Hepatocyte (in vitro differentiated cells): ENCODE measurements at regions not wholly inside any gene's neighbourhood (a gene's known extent, or its start where the extent isn't known, plus 50 kb on each side); places are given as distances from the start of the nearest gene placed in this dataset.

Experiments
- DNase-seq: peaks from one replicate; pipeline ENCODE4 v3.0.0-alpha.2; 2016; ENCODE audit warnings: low spot score
- H2AFZ ChIP-seq: fragments of 200-600 bp; sonication (generic); 2 replicates; pipeline ENCODE4 v1.6.0; 2016; ENCODE audit warnings: antibody characterized with exemption, mild to moderate bottlenecking
- H3K27ac ChIP-seq: fragments of 200-600 bp; sonication (generic); 2 replicates; pipeline ENCODE4 v1.5.1; 2016; ENCODE audit warnings: mild to moderate bottlenecking
- H3K27me3 ChIP-seq: fragments of 200-600 bp; sonication (generic); 2 replicates; pipeline ENCODE4 v1.6.1; 2016
- H3K36me3 ChIP-seq: fragments of 200-600 bp; sonication (generic); replicated peaks from 2 replicates; pipeline ENCODE4 v1.5.1; 2016; ENCODE audit warnings: low read depth; ENCODE audit not compliant: insufficient read depth
- H3K4me1 ChIP-seq: fragments of 200-600 bp; sonication (generic); 2 replicates; pipeline ENCODE4 v1.5.1; 2016; ENCODE audit warnings: mild to moderate bottlenecking, moderate library complexity; ENCODE audit not compliant: insufficient read depth
- H3K4me2 ChIP-seq: fragments of 200-600 bp; sonication (generic); 2 replicates; pipeline ENCODE4 v1.6.0; 2016
- H3K4me3 ChIP-seq: fragments of 200-600 bp; sonication (generic); 2 replicates; pipeline ENCODE4 v1.5.1; 2016; ENCODE audit warnings: mild to moderate bottlenecking
- H3K79me2 ChIP-seq: fragments of 200-600 bp; sonication (generic); 2 replicates; pipeline ENCODE4 v1.6.0; 2017; ENCODE audit warnings: mild to moderate bottlenecking
- H3K9me2 ChIP-seq: fragments of 200-600 bp; sonication (generic); replicated peaks from 2 replicates; pipeline ENCODE4 v1.6.0; 2017; ENCODE audit warnings: mild to moderate bottlenecking; ENCODE audit not compliant: insufficient read depth
- H3K9me3 ChIP-seq: fragments of 200-600 bp; sonication (generic); 2 replicates; pipeline ENCODE4 v1.5.1; 2016; ENCODE audit warnings: low read depth, mild to moderate bottlenecking
- H4K20me1 ChIP-seq: fragments of 200-600 bp; sonication (generic); 2 replicates; pipeline ENCODE4 v1.6.0; 2016; ENCODE audit warnings: mild to moderate bottlenecking; ENCODE audit not compliant: insufficient read depth, poor library complexity, severe bottlenecking
- EZH2 ChIP-seq: fragments of 200-600 bp; sonication (generic); IDR thresholded peaks from 2 replicates; pipeline ENCODE4 v1.6.1; 2016; ENCODE audit warnings: antibody characterized with exemption, mild to moderate bottlenecking, borderline replicate concordance
- EZH2phosphoT487 ChIP-seq: fragments of 200-600 bp; sonication (generic); IDR thresholded peaks from one replicate; pipeline ENCODE4 v1.6.1; 2018; ENCODE audit warnings: antibody characterized with exemption, mild to moderate bottlenecking, low read depth, moderate library complexity; ENCODE audit not compliant: unreplicated experiment, severe bottlenecking
- WGBS: methylation state at CpG from one replicate; pipeline ENCODE4 v1.1.6; 2016; ENCODE audit warnings: low lambda C conversion rate; ENCODE audit errors: missing lambda C conversion rate; 5-methylcytosine and 5-hydroxymethylcytosine counted together
- TF ChIP-seq, protein P1 (sequence below): fragments of 200-600 bp; sonication (generic); IDR thresholded peaks from 2 replicates; pipeline ENCODE4 v1.5.1; 2016; ENCODE audit warnings: antibody characterized with exemption, mild to moderate bottlenecking; ENCODE audit not compliant: poor library complexity

DNA sequence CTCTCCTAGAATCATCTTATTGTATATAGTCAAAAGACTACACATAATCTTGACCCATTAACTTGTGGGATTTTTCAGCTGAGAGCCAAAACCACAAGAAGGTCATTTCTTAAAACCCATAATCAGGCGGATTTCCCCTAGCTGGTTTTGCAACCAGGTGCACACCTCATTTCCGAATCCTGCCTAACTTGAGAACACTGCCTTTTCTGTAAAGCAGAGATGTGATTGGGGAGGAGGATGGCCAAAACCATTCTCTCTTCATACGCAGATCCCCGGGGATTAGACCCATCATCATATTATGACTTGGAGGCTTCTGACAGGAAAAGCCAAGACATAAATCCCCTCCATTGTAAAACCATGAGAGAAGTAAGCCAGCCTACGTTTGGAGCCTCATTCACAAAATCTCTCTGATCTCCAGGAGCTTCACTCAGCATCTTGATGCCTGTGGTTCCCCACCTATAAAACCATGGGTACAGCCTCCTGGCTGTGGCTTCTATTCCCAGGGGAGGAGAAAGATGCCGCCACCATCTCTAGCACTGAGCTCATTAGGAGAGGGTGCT lies 191.3 kb downstream of the KIF18A start:
- no peak for DNase-seq
- no peak overlapping the region for H3K4me3 ChIP-seq
- 73% methylated on average over 6 of the region's 6 CpGs for WGBS
- no peaks in the 10 kb centered on the region for H3K9me3 ChIP-seq
- no peaks in the 10 kb centered on the region for H3K27me3 ChIP-seq
- H3K27ac ChIP-seq: no peak overlapping the region
- no peaks in the 10 kb centered on the region for H3K4me1 ChIP-seq
- no peaks in the 10 kb centered on the region for H3K79me2 ChIP-seq
- no peaks in the 10 kb centered on the region for H3K9me2 ChIP-seq
- H3K4me2 ChIP-seq: no peak overlapping the region
- TF ChIP-seq EZH2phosphoT487 (no peak), EZH2 (no peak)
- TF ChIP-seq, protein P1, sequence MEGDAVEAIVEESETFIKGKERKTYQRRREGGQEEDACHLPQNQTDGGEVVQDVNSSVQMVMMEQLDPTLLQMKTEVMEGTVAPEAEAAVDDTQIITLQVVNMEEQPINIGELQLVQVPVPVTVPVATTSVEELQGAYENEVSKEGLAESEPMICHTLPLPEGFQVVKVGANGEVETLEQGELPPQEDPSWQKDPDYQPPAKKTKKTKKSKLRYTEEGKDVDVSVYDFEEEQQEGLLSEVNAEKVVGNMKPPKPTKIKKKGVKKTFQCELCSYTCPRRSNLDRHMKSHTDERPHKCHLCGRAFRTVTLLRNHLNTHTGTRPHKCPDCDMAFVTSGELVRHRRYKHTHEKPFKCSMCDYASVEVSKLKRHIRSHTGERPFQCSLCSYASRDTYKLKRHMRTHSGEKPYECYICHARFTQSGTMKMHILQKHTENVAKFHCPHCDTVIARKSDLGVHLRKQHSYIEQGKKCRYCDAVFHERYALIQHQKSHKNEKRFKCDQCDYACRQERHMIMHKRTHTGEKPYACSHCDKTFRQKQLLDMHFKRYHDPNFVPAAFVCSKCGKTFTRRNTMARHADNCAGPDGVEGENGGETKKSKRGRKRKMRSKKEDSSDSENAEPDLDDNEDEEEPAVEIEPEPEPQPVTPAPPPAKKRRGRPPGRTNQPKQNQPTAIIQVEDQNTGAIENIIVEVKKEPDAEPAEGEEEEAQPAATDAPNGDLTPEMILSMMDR: no peak
- H2AFZ ChIP-seq: no peak overlapping the region
- no peaks in the 10 kb centered on the region for H3K36me3 ChIP-seq
- no peaks in the 10 kb centered on the region for H4K20me1 ChIP-seq

DNA sequence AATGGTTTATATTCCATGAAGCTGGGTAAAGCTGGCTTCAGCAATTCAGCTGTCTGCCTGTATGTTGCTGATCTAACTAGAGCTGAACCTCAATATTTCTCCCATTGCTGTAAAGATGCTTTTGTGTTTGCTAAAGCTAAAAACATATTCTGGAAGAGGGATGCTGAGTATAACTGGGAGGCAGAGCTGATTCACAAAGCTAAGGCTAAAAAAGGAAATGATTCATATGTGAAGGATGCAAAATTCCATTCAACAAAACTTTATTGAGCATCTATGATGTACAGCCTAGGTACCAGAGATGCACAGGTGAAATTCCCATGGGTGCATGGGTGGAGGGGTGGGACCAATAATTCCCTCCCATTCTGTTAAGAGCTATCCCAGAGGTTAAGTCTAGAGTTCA lies 193.9 kb downstream of the KIF18A start:
- TF ChIP-seq, protein P1: no peak
- TF ChIP-seq EZH2phosphoT487 (no peak), EZH2 (no peak)
- Histone ChIP-seq H3K4me3 (no peak overlapping the region), H2AFZ (no peak overlapping the region), H3K36me3 (no peaks in the 10 kb centered on the region), H3K9me2 (no peaks in the 10 kb centered on the region), H4K20me1 (no peaks in the 10 kb centered on the region), H3K9me3 (no peaks in the 10 kb centered on the region), H3K27ac (no peak overlapping the region), H3K4me1 (no peaks in the 10 kb centered on the region), H3K27me3 (no peaks in the 10 kb centered on the region), H3K79me2 (no peaks in the 10 kb centered on the region), H3K4me2 (no peak overlapping the region)
- DNase-seq: no peak

DNA sequence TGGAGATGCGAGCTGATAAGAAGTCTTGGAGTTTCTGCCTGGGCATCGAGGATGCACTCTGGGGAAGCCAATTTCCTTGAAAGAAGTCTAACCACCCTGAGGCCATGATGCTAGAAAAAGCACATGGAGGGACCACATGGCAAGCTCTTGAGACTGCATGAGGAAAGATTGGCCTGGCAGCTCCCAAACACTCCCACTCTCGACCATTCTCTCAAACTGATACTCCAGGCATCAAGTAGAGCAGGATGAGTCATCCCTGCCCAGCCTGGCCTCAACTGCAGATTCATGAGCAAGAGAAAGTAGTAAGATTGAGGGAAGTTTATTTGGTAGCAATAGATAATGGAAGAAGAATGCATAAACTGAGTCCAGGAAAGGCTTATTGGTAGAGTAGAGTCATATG lies 194.3 kb downstream of the KIF18A start:
- WGBS: 79% methylated on average over 3 of the region's 3 CpGs
- no peaks in the 10 kb centered on the region for H3K4me1 ChIP-seq
- no peak for TF ChIP-seq EZH2phosphoT487
- TF ChIP-seq EZH2: no peak
- TF ChIP-seq, protein P1: no peak
- H3K4me3 ChIP-seq: no peak overlapping the region
- no peak for DNase-seq
- H3K36me3 ChIP-seq: no peaks in the 10 kb centered on the region
- no peaks in the 10 kb centered on the region for H3K79me2 ChIP-seq
- no peak overlapping the region for H3K4me2 ChIP-seq
- no peak overlapping the region for H2AFZ ChIP-seq
- H3K9me2 ChIP-seq: no peaks in the 10 kb centered on the region
- H3K27ac ChIP-seq: no peak overlapping the region
- H4K20me1 ChIP-seq: no peaks in the 10 kb centered on the region
- no peaks in the 10 kb centered on the region for H3K27me3 ChIP-seq
- no peaks in the 10 kb centered on the region for H3K9me3 ChIP-seq

DNA sequence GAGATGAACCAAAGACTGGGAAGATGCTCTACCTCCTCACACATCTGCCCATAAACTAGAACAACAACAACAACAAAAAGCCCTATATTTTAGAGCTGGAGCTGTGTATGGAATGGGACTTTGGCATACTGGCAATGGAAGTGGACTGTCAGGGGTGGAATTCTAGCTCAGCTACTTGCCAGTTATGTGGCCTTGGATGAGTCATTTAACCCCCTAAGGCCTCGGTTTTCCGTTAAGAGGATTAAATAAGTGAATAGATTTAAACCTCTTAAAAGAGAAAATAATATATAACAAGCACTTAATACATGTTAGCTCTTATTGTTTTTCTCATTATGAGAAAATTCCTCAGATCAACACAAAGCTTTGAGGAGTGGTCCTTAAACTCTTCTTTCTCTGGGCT lies 195.0 kb downstream of the KIF18A start:
- DNase-seq: no peak
- no peaks in the 10 kb centered on the region for H3K9me3 ChIP-seq

More for the DNA sequence above, 195.0 kb downstream of the KIF18A start:
- WGBS: 85% methylated on average over 2 of the region's 2 CpGs
- Histone ChIP-seq H3K4me1 (no peaks in the 10 kb centered on the region), H3K36me3 (no peaks in the 10 kb centered on the region), H3K4me3 (no peak overlapping the region), H3K27ac (no peak overlapping the region), H3K79me2 (no peaks in the 10 kb centered on the region), H3K27me3 (no peaks in the 10 kb centered on the region), H4K20me1 (no peaks in the 10 kb centered on the region), H2AFZ (no peak overlapping the region), H3K9me2 (no peaks in the 10 kb centered on the region), H3K4me2 (no peak overlapping the region)
- no peak for TF ChIP-seq EZH2phosphoT487
- TF ChIP-seq, protein P1: no peak
- no peak for TF ChIP-seq EZH2
